Naive B cell (primary cell): ENCODE measurements at regions not wholly inside any gene's neighbourhood (a gene's known extent, or its start where the extent isn't known, plus 50 kb on each side); places are given as distances from the start of the nearest gene placed in this dataset.
A peak's percentile ranks its signal among the peaks of the same experiment; 100 is the strongest.

Experiments
- ATAC-seq, 2 donors: fragments of 150-1000 bp; cut with Tn5 transposase; 2 replicates each; pipeline ENCODE4 v1.10.0; 2021; ENCODE audit warnings: low read depth in 2 of 2, mild to moderate bottlenecking in 2 of 2, moderate library complexity in 2 of 2
- DNase-seq: peaks from one replicate; pipeline ENCODE4 v3.0.0; 2022
- H3K27ac Mint-ChIP-seq, 6 donors: one replicate each; pipeline ENCODE4 v1.8.0; 2020 to 2022; ENCODE audit warnings: mild to moderate bottlenecking in 6 of 6, mixed read lengths in 6 of 6, moderate library complexity in 5 of 6, inconsistent platforms in 2 of 6
- H3K27me3 Mint-ChIP-seq, 3 donors: one replicate each; pipeline ENCODE4 v1.8.0; 2021 to 2022; ENCODE audit warnings: mixed read lengths in 3 of 3, mild to moderate bottlenecking in 1 of 3
- H3K36me3 Mint-ChIP-seq, 2 donors: one replicate each; pipeline ENCODE4 v1.8.0; 2020 to 2022; ENCODE audit warnings: mixed read lengths in 2 of 2, inconsistent platforms in 1 of 2, mild to moderate bottlenecking in 1 of 2
- H3K4me1 Mint-ChIP-seq, 3 donors: one replicate each; pipeline ENCODE4 v1.8.0; 2020 to 2022; ENCODE audit warnings: mixed read lengths in 3 of 3, inconsistent platforms in 1 of 3, mild to moderate bottlenecking in 1 of 3, moderate library complexity in 1 of 3
- H3K4me3 Mint-ChIP-seq, 8 donors: one replicate each; pipeline ENCODE4 v1.8.0; 2020 to 2022; ENCODE audit warnings: mild to moderate bottlenecking in 8 of 8, mixed read lengths in 8 of 8, moderate library complexity in 8 of 8, inconsistent platforms in 2 of 8
- H3K9me3 Mint-ChIP-seq, 7 donors: one replicate each; pipeline ENCODE4 v1.8.0; 2020 to 2022; ENCODE audit warnings: mixed read lengths in 7 of 7, mild to moderate bottlenecking in 5 of 7, inconsistent platforms in 2 of 7, moderate library complexity in 1 of 7

GRCh38 chr4:173765751-173766150, 235.7 kb upstream of the HAND2 start:
- Mint-ChIP-seq H3K27ac (no peak overlapping the region), H3K27me3 (peaks cover 0 to 5% (median 0%) of the 10 kb centered on the region in 3 donors), H3K4me1 (no peaks in the 10 kb centered on the region), H3K36me3 (no peaks in the 10 kb centered on the region), H3K9me3 (peaks cover 0 to 6% (median 0%) of the 10 kb centered on the region in 7 donors), H3K4me3 (no peak overlapping the region)
- DNase-seq (no peak), ATAC-seq (no peak)

- no peaks in the 10 kb centered on the region for H3K36me3 Mint-ChIP-seq
- H3K9me3 Mint-ChIP-seq: peaks cover 0 to 5% (median 0%) of the 10 kb centered on the region in 7 donors
- no peaks in the 10 kb centered on the region for H3K4me1 Mint-ChIP-seq
- no peak overlapping the region for H3K4me3 Mint-ChIP-seq
- H3K27me3 Mint-ChIP-seq: peaks cover 0 to 5% (median 0%) of the 10 kb centered on the region in 3 donors
- no peak overlapping the region for H3K27ac Mint-ChIP-seq
- no peak for ATAC-seq
- DNase-seq: no peak
Observed at GRCh38 chr4:173763389-173763788, 233.4 kb upstream of the HAND2 start.

GRCh38 chr4:173761938-173762337, 231.9 kb upstream of the HAND2 start:
- no peaks in the 10 kb centered on the region for H3K4me1 Mint-ChIP-seq
- peaks cover 0 to 5% (median 0%) of the 10 kb centered on the region in 3 donors for H3K27me3 Mint-ChIP-seq
- DNase-seq (no peak), ATAC-seq (no peak)
- H3K36me3 Mint-ChIP-seq: no peaks in the 10 kb centered on the region
- peaks cover 0 to 5% (median 0%) of the 10 kb centered on the region in 7 donors for H3K9me3 Mint-ChIP-seq
- H3K27ac Mint-ChIP-seq: no peak overlapping the region
- no peak overlapping the region for H3K4me3 Mint-ChIP-seq

GRCh38 chr4:173761236-173761635, 231.2 kb upstream of the HAND2 start:
- no peak for DNase-seq
- Mint-ChIP-seq H3K9me3 (peaks cover 0 to 5% (median 0%) of the 10 kb centered on the region in 7 donors), H3K27ac (no peak overlapping the region), H3K4me3 (no peak overlapping the region), H3K27me3 (peaks cover 0 to 5% (median 0%) of the 10 kb centered on the region in 3 donors), H3K36me3 (no peaks in the 10 kb centered on the region), H3K4me1 (no peaks in the 10 kb centered on the region)
- no peak for ATAC-seq

GRCh38 chr4:173758132-173758531, 228.1 kb upstream of the HAND2 start:
- no peak overlapping the region for H3K4me3 Mint-ChIP-seq
- ATAC-seq: no peak
- no peaks in the 10 kb centered on the region for H3K4me1 Mint-ChIP-seq
- no peak overlapping the region for H3K27ac Mint-ChIP-seq
- H3K27me3 Mint-ChIP-seq: peaks cover 0 to 5% (median 0%) of the 10 kb centered on the region in 3 donors
- H3K9me3 Mint-ChIP-seq: peaks cover 0 to 5% (median 0%) of the 10 kb centered on the region in 7 donors
- no peaks in the 10 kb centered on the region for H3K36me3 Mint-ChIP-seq
- no peak for DNase-seq

GRCh38 chr4:173753408-173753807, 223.4 kb upstream of the HAND2 start:
- no peak for ATAC-seq
- no peak overlapping the region for H3K27ac Mint-ChIP-seq
- no peak overlapping the region for H3K4me3 Mint-ChIP-seq
- no peaks in the 10 kb centered on the region for H3K4me1 Mint-ChIP-seq
- no peaks in the 10 kb centered on the region for H3K36me3 Mint-ChIP-seq
- H3K27me3 Mint-ChIP-seq: no peaks in the 10 kb centered on the region
- no peak for DNase-seq
- no peaks in the 10 kb centered on the region for H3K9me3 Mint-ChIP-seq

- Mint-ChIP-seq H3K27ac (no peak overlapping the region), H3K4me1 (no peaks in the 10 kb centered on the region), H3K36me3 (no peaks in the 10 kb centered on the region), H3K4me3 (no peak overlapping the region), H3K9me3 (no peaks in the 10 kb centered on the region), H3K27me3 (no peaks in the 10 kb centered on the region)
- ATAC-seq (no peak), DNase-seq (no peak)
Observed at GRCh38 chr4:173752610-173753230, 222.7 kb upstream of the HAND2 start.

GRCh38 chr4:173748353-173748752, 218.3 kb upstream of the HAND2 start:
- Mint-ChIP-seq H3K4me1 (no peaks in the 10 kb centered on the region), H3K4me3 (no peak overlapping the region), H3K27me3 (no peaks in the 10 kb centered on the region), H3K36me3 (no peaks in the 10 kb centered on the region), H3K27ac (no peak overlapping the region), H3K9me3 (peaks cover 0 to 1% (median 0%) of the 10 kb centered on the region in 7 donors)
- DNase-seq (no peak), ATAC-seq (no peak)

GRCh38 chr4:173747537-173748257, 217.7 kb upstream of the HAND2 start:
- ATAC-seq (no peak), DNase-seq (no peak)
- Mint-ChIP-seq H3K36me3 (no peaks in the 10 kb centered on the region), H3K4me1 (no peaks in the 10 kb centered on the region), H3K27ac (peak overlapping the region in 1 of 6 donors; percentile 34), H3K4me3 (no peak overlapping the region), H3K9me3 (peaks cover 0 to 1% (median 0%) of the 10 kb centered on the region in 7 donors), H3K27me3 (no peaks in the 10 kb centered on the region)

- H3K27me3 Mint-ChIP-seq: no peaks in the 10 kb centered on the region
- no peak overlapping the region for H3K4me3 Mint-ChIP-seq
- H3K9me3 Mint-ChIP-seq: peaks cover 0 to 1% (median 0%) of the 10 kb centered on the region in 7 donors
- no peaks in the 10 kb centered on the region for H3K36me3 Mint-ChIP-seq
- H3K27ac Mint-ChIP-seq: no peak overlapping the region
- DNase-seq (no peak), ATAC-seq (no peak)
- no peaks in the 10 kb centered on the region for H3K4me1 Mint-ChIP-seq
Observed at GRCh38 chr4:173746424-173746823, 216.4 kb upstream of the HAND2 start.

GRCh38 chr4:173745765-173746164, 215.7 kb upstream of the HAND2 start:
- no peak for DNase-seq
- no peak overlapping the region for H3K27ac Mint-ChIP-seq

GRCh38 chr4:173736840-173737239, 206.8 kb upstream of the HAND2 start:
- ATAC-seq: no peak
- H3K27me3 Mint-ChIP-seq: no peaks in the 10 kb centered on the region
- H3K4me3 Mint-ChIP-seq: no peak overlapping the region
- peaks cover 0 to 13% (median 2%) of the 10 kb centered on the region in 7 donors for H3K9me3 Mint-ChIP-seq
- no peak overlapping the region for H3K27ac Mint-ChIP-seq
- H3K36me3 Mint-ChIP-seq: no peaks in the 10 kb centered on the region
- no peaks in the 10 kb centered on the region for H3K4me1 Mint-ChIP-seq
- DNase-seq: no peak

More at GRCh38 chr4:173745765-173746164, 215.7 kb upstream of the HAND2 start:
- no peak for ATAC-seq
- Mint-ChIP-seq H3K4me1 (no peaks in the 10 kb centered on the region), H3K36me3 (no peaks in the 10 kb centered on the region), H3K4me3 (no peak overlapping the region), H3K27me3 (no peaks in the 10 kb centered on the region), H3K9me3 (peaks cover 0 to 1% (median 0%) of the 10 kb centered on the region in 7 donors)

GRCh38 chr4:173735585-173735984, 205.6 kb upstream of the HAND2 start:
- H3K27me3 Mint-ChIP-seq: no peaks in the 10 kb centered on the region
- no peak for ATAC-seq
- DNase-seq: no peak
- H3K36me3 Mint-ChIP-seq: no peaks in the 10 kb centered on the region
- no peak overlapping the region for H3K4me3 Mint-ChIP-seq
- H3K27ac Mint-ChIP-seq: no peak overlapping the region
- peaks cover 0 to 13% (median 2%) of the 10 kb centered on the region in 7 donors for H3K9me3 Mint-ChIP-seq
- no peaks in the 10 kb centered on the region for H3K4me1 Mint-ChIP-seq

GRCh38 chr4:173735049-173735448, 205.0 kb upstream of the HAND2 start:
- H3K4me3 Mint-ChIP-seq: no peak overlapping the region
- H3K27me3 Mint-ChIP-seq: no peaks in the 10 kb centered on the region
- H3K27ac Mint-ChIP-seq: no peak overlapping the region
- ATAC-seq: no peak
- H3K4me1 Mint-ChIP-seq: no peaks in the 10 kb centered on the region
- peaks cover 0 to 13% (median 2%) of the 10 kb centered on the region in 7 donors for H3K9me3 Mint-ChIP-seq
- no peaks in the 10 kb centered on the region for H3K36me3 Mint-ChIP-seq
- DNase-seq: no peak
